HEK293 (cell line): ENCODE measurements at regions not wholly inside any gene's neighbourhood (a gene's known extent, or its start where the extent isn't known, plus 50 kb on each side); places are given as distances from the start of the nearest gene placed in this dataset.

ENCODE experiments used
- CTCF ChIA-PET: fragments of 350-600 bp; formaldehyde crosslinking; extraction: SDS; loops from one replicate; lab custom pipeline; 2021; ENCODE audit warnings: antibody characterized with exemption; lab: Yijun Ruan, JAX
- POLR2A ChIA-PET: fragments of 300-600 bp; formaldehyde crosslinking; extraction: SDS; loops from one replicate; lab custom pipeline; 2020; ENCODE audit warnings: antibody characterized with exemption, inconsistent platforms; lab: Yijun Ruan, JAX
- H3K27ac ChIP-seq: fragments of 200-500 bp; sonication (Bioruptor generic); 2 replicates; pipeline ENCODE4 v1.5.1; 2014; ENCODE audit warnings: low read depth, low read length, control low read depth, inconsistent platforms; ENCODE audit errors: extremely low read depth
- H3K36me3 ChIP-seq, 2 experiments: fragments of 200-500 bp in 1 of 2; sonication (Bioruptor generic) in 1 of 2; 1 replicate in 1 of 2; 2 replicates in 1 of 2; pipeline ENCODE4 v1.5.1; 2014 to 2017; ENCODE audit warnings: inconsistent platforms in 2 of 2, low read length in 2 of 2; ENCODE audit not compliant: control insufficient read depth in 2 of 2, insufficient read depth in 1 of 2
- H3K4me1 ChIP-seq: fragments of 200-500 bp; sonication (Bioruptor generic); 2 replicates; pipeline ENCODE4 v1.5.1; 2014; ENCODE audit warnings: mild to moderate bottlenecking, low read length, inconsistent platforms; ENCODE audit not compliant: control insufficient read depth, insufficient read depth
- H3K4me3 ChIP-seq: 2 replicates; pipeline ENCODE4 v1.5.1; 2011; ENCODE audit warnings: low read depth, mild to moderate bottlenecking, control low read depth, low read length, moderate library complexity
- H3K9me3 ChIP-seq: fragments of 200-500 bp; sonication (Bioruptor generic); 2 replicates; pipeline ENCODE4 v1.5.1; 2014; ENCODE audit warnings: low read depth, low read length, inconsistent platforms; ENCODE audit not compliant: control insufficient read depth, insufficient read depth
- FEZF1 ChIP-seq: fragments of 450-650 bp; formaldehyde crosslinking; IDR thresholded peaks from 2 replicates; pipeline ENCODE4 v1.5.1; 2016; ENCODE audit warnings: missing biosample characterization, missing genetic modification characterization
- GLIS1 ChIP-seq: fragments of 450-650 bp; formaldehyde crosslinking; IDR thresholded peaks from 2 replicates; pipeline ENCODE4 v1.5.1; 2016; ENCODE audit warnings: missing biosample characterization, missing genetic modification characterization
- PRDM6 ChIP-seq: fragments of 450-650 bp; formaldehyde crosslinking; IDR thresholded peaks from 2 replicates; pipeline ENCODE4 v1.5.1; 2017; ENCODE audit warnings: missing biosample characterization, missing genetic modification characterization
- ZBTB7A ChIP-seq: fragments of 450-650 bp; formaldehyde crosslinking; IDR thresholded peaks from 2 replicates; pipeline ENCODE4 v1.5.1; 2016; ENCODE audit warnings: low read depth, missing biosample characterization, missing genetic modification characterization
- ZBTB8A ChIP-seq: fragments of 450-650 bp; formaldehyde crosslinking; IDR thresholded peaks from 2 replicates; pipeline ENCODE4 v1.5.1; 2016; ENCODE audit warnings: missing biosample characterization, missing genetic modification characterization
- ZFP41 ChIP-seq: fragments of 450-650 bp; formaldehyde crosslinking; IDR thresholded peaks from 2 replicates; pipeline ENCODE4 v1.5.1; 2016; ENCODE audit warnings: missing biosample characterization, missing genetic modification characterization, borderline replicate concordance
- ZFP69B ChIP-seq: fragments of 450-650 bp; formaldehyde crosslinking; IDR thresholded peaks from 2 replicates; pipeline ENCODE4 v1.5.1; 2016; ENCODE audit warnings: missing biosample characterization, missing genetic modification characterization
- ZNF112 ChIP-seq: fragments of 450-650 bp; formaldehyde crosslinking; IDR thresholded peaks from 2 replicates; pipeline ENCODE4 v1.5.0; 2017; ENCODE audit warnings: missing biosample characterization, missing genetic modification characterization
- ZNF184 ChIP-seq: fragments of 450-650 bp; IDR thresholded peaks from 2 replicates; pipeline ENCODE4 v1.5.1; 2018; ENCODE audit warnings: missing biosample characterization, mild to moderate bottlenecking, missing genetic modification characterization
- ZNF433 ChIP-seq: fragments of 450-650 bp; formaldehyde crosslinking; IDR thresholded peaks from 2 replicates; pipeline ENCODE4 v1.5.1; 2016; ENCODE audit warnings: missing biosample characterization, missing genetic modification characterization, low read depth
- ZNF518A ChIP-seq: fragments of 450-650 bp; formaldehyde crosslinking; conservative IDR thresholded peaks from 2 replicates; pipeline ENCODE4 v1.5.1; 2016; ENCODE audit warnings: low read depth, missing biosample characterization, missing genetic modification characterization
- TF ChIP-seq, protein P1 (sequence below): fragments of 450-650 bp; formaldehyde crosslinking; IDR thresholded peaks from 2 replicates; pipeline ENCODE4 v1.5.1; 2016; ENCODE audit warnings: missing biosample characterization, missing genetic modification characterization
- TF ChIP-seq, protein P2 (sequence below): fragments of 450-650 bp; formaldehyde crosslinking; conservative IDR thresholded peaks from 2 replicates; pipeline ENCODE4 v1.5.1; 2016; ENCODE audit warnings: low read depth, missing biosample characterization, missing genetic modification characterization

DNA sequence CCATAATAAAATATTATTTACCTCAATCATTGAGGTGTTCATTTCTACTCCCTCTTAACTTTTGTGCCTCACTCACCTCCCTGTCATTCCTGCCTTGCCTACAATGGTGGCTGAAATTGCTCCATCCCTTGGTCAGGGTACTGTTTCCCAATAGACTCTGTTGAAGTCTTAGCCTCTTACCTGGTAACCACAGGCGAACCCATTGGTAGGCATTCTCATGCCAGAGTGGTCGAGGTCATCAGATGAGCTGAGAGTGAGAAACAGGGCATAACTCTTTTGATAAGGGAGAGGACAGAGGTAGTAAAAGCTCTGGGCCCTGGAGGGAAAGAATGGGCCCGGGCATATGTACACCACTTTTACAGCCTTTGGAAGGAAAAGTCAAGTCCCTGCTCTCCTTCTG, 265.6 kb downstream of the ARRDC4 start:
- no peaks in the 10 kb centered on the region for H3K9me3 ChIP-seq
- CTCF ChIA-PET = interaction anchor here (0.6 kb wide), 1 partner anchor 142 kb away, joined by 4 read pairs; no protein-coding TSS in a partner anchor

DNA sequence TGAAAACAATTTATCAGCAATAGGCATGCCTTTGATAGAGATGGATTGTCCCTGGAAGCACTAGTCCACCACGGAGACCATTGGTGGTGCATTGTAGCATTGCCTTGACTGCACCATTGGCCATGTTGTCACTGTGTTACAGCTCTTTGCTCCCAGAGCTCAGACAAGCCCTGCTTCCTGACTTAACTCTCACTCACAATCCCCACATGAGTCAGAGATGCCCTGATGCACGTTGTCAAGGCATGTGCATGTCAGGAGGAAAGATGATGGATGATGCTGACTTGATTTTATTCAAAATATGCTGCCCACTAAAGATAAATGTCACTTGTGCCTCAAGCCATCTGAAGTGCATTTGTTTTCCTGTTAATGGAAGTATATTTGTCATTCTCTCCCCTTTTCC, 266.1 kb downstream of the ARRDC4 start:
- no peaks in the 10 kb centered on the region for H3K36me3 ChIP-seq
- no peak overlapping the region for H3K27ac ChIP-seq
- POLR2A ChIA-PET = no interaction called here
- no peak overlapping the region for H3K4me3 ChIP-seq
- H3K9me3 ChIP-seq = no peaks in the 10 kb centered on the region
- TF ChIP-seq, protein P1, sequence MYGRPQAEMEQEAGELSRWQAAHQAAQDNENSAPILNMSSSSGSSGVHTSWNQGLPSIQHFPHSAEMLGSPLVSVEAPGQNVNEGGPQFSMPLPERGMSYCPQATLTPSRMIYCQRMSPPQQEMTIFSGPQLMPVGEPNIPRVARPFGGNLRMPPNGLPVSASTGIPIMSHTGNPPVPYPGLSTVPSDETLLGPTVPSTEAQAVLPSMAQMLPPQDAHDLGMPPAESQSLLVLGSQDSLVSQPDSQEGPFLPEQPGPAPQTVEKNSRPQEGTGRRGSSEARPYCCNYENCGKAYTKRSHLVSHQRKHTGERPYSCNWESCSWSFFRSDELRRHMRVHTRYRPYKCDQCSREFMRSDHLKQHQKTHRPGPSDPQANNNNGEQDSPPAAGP (tag by site-specific recombination) = no peak
- no peak for TF ChIP-seq ZFP41
- CTCF ChIA-PET = interaction anchor here (0.6 kb wide), 1 partner anchor 143 kb away, joined by 4 read pairs; no protein-coding TSS in a partner anchor
- peaks cover 4% of the 10 kb centered on the region; the same call in 1 of the 2 replicates for H3K4me1 ChIP-seq

More for the DNA sequence above, 265.6 kb downstream of the ARRDC4 start:
- POLR2A ChIA-PET = no interaction called here
- Histone ChIP-seq H3K4me1 (peaks cover 4% of the 10 kb centered on the region; the same call in 1 of the 2 replicates), H3K4me3 (no peak overlapping the region), H3K27ac (no peak overlapping the region), H3K36me3 (no peaks in the 10 kb centered on the region)
- TF ChIP-seq ZBTB8A (tag by site-specific recombination) (no peak), ZNF184 (tag by site-specific recombination) (no peak), ZNF518A (tag by site-specific recombination) (no peak), ZNF433 (tag by site-specific recombination) (no peak), ZBTB7A (tag by site-specific recombination) (no peak), ZNF112 (no peak)

DNA sequence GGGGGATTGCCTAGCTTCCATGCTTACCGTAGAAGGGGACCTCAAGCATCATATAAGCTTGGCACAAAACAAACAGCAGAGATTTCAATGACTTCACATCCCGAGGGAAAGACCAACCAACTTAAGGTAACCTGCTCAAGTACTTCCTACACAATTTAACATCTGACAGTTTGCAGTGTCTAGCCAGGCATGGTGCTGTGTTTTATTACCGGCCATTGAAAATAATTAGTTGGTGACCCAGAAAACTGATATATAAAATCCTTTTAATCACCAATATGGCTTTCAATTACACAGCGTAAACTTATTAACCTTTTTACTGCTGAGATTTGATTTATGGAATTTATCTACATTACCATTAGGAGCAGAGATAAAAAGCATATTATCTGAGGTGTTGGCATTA, 268.3 kb downstream of the ARRDC4 start:
- TF ChIP-seq ZFP69B (tag by site-specific recombination) = no peak
- TF ChIP-seq, protein P2, sequence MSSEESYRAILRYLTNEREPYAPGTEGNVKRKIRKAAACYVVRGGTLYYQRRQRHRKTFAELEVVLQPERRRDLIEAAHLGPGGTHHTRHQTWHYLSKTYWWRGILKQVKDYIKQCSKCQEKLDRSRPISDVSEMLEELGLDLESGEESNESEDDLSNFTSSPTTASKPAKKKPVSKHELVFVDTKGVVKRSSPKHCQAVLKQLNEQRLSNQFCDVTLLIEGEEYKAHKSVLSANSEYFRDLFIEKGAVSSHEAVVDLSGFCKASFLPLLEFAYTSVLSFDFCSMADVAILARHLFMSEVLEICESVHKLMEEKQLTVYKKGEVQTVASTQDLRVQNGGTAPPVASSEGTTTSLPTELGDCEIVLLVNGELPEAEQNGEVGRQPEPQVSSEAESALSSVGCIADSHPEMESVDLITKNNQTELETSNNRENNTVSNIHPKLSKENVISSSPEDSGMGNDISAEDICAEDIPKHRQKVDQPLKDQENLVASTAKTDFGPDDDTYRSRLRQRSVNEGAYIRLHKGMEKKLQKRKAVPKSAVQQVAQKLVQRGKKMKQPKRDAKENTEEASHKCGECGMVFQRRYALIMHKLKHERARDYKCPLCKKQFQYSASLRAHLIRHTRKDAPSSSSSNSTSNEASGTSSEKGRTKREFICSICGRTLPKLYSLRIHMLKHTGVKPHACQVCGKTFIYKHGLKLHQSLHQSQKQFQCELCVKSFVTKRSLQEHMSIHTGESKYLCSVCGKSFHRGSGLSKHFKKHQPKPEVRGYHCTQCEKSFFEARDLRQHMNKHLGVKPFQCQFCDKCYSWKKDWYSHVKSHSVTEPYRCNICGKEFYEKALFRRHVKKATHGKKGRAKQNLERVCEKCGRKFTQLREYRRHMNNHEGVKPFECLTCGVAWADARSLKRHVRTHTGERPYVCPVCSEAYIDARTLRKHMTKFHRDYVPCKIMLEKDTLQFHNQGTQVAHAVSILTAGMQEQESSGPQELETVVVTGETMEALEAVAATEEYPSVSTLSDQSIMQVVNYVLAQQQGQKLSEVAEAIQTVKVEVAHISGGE = no peak
- 0 out of 2 replicates have a peak, but pooled peaks have one; percentile 20 for TF ChIP-seq PRDM6 (tag by site-specific recombination)
- TF ChIP-seq GLIS1 (tag by site-specific recombination) = peak; percentile 36; the same call in 1 of the 2 replicates
- peak; percentile 43; the same call in 1 of the 2 replicates for TF ChIP-seq FEZF1 (tag by site-specific recombination)
- TF ChIP-seq, all 188 proteins: peak for 3
- no peak overlapping the region for H3K4me3 ChIP-seq
- H3K9me3 ChIP-seq = no peaks in the 10 kb centered on the region
- peaks cover 4% of the 10 kb centered on the region; the same call in 1 of the 2 replicates for H3K4me1 ChIP-seq
- H3K27ac ChIP-seq = no peak overlapping the region
- no peaks in the 10 kb centered on the region for H3K36me3 ChIP-seq
- CTCF ChIA-PET = interaction anchor here (0.7 to 1.0 kb wide), 2 partner anchors 33 to 64 kb away, joined by 3 read pairs; no protein-coding TSS in a partner anchor
- POLR2A ChIA-PET = no interaction called here
